ENCODE measurements at regions not wholly inside any gene's neighbourhood (a gene's known extent, or its start where the extent isn't known, plus 50 kb on each side); places are given as distances from the start of the nearest gene placed in this dataset.

DNA sequence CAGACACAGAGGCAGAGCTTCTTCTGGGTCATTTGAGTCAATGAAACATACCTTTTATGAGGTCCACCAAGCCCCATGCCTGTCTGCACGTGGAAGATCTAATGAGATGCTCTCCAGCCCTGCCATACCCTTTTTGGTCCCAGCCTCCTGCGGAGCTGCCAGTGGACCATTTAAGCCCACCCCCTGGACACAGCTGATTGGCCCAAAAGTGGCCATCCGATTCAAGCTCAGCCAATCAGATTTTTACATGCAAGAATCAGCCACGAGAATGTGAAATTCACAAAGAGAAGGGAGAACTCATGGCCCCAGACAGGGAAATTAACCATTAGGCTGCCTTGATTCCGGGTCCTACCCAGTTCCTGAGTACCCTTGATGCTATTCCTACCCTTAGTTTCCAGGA, 231.0 kb upstream of the EEF2KMT start:
- DNase-seq (ENCODE audit: low spot score) (no peak), ATAC-seq (no peak)
- no peak overlapping the region for H3K4me3 ChIP-seq
- peaks cover 25% of the 10 kb centered on the region for H3K9me3 Mint-ChIP-seq
- H3F3A ChIP-seq (replicated peaks; ENCODE audit: low read depth): no peaks in the 10 kb centered on the region
- H3K79me2 ChIP-seq (replicated peaks; ENCODE audit: insufficient read depth): no peaks in the 10 kb centered on the region
- TF ChIP-seq, protein P1, sequence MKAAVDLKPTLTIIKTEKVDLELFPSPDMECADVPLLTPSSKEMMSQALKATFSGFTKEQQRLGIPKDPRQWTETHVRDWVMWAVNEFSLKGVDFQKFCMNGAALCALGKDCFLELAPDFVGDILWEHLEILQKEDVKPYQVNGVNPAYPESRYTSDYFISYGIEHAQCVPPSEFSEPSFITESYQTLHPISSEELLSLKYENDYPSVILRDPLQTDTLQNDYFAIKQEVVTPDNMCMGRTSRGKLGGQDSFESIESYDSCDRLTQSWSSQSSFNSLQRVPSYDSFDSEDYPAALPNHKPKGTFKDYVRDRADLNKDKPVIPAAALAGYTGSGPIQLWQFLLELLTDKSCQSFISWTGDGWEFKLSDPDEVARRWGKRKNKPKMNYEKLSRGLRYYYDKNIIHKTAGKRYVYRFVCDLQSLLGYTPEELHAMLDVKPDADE (IDR thresholded peaks at IDR 0.05): no peak
- no peak for TF ChIP-seq CREB1 (CRISPR knock-in tag; IDR thresholded peaks at IDR 0.05; ENCODE audit: low read depth)
- no peak for TF ChIP-seq POLR2AphosphoS5 (IDR thresholded peaks at IDR 0.05; ENCODE audit: low read depth)
- no peak for TF ChIP-seq EZH2phosphoT487 (IDR thresholded peaks at IDR 0.05; ENCODE audit: unreplicated experiment)
- no peak for TF ChIP-seq REST (IDR thresholded peaks at IDR 0.05; ENCODE audit: unreplicated experiment)
- TF ChIP-seq, protein P2, sequence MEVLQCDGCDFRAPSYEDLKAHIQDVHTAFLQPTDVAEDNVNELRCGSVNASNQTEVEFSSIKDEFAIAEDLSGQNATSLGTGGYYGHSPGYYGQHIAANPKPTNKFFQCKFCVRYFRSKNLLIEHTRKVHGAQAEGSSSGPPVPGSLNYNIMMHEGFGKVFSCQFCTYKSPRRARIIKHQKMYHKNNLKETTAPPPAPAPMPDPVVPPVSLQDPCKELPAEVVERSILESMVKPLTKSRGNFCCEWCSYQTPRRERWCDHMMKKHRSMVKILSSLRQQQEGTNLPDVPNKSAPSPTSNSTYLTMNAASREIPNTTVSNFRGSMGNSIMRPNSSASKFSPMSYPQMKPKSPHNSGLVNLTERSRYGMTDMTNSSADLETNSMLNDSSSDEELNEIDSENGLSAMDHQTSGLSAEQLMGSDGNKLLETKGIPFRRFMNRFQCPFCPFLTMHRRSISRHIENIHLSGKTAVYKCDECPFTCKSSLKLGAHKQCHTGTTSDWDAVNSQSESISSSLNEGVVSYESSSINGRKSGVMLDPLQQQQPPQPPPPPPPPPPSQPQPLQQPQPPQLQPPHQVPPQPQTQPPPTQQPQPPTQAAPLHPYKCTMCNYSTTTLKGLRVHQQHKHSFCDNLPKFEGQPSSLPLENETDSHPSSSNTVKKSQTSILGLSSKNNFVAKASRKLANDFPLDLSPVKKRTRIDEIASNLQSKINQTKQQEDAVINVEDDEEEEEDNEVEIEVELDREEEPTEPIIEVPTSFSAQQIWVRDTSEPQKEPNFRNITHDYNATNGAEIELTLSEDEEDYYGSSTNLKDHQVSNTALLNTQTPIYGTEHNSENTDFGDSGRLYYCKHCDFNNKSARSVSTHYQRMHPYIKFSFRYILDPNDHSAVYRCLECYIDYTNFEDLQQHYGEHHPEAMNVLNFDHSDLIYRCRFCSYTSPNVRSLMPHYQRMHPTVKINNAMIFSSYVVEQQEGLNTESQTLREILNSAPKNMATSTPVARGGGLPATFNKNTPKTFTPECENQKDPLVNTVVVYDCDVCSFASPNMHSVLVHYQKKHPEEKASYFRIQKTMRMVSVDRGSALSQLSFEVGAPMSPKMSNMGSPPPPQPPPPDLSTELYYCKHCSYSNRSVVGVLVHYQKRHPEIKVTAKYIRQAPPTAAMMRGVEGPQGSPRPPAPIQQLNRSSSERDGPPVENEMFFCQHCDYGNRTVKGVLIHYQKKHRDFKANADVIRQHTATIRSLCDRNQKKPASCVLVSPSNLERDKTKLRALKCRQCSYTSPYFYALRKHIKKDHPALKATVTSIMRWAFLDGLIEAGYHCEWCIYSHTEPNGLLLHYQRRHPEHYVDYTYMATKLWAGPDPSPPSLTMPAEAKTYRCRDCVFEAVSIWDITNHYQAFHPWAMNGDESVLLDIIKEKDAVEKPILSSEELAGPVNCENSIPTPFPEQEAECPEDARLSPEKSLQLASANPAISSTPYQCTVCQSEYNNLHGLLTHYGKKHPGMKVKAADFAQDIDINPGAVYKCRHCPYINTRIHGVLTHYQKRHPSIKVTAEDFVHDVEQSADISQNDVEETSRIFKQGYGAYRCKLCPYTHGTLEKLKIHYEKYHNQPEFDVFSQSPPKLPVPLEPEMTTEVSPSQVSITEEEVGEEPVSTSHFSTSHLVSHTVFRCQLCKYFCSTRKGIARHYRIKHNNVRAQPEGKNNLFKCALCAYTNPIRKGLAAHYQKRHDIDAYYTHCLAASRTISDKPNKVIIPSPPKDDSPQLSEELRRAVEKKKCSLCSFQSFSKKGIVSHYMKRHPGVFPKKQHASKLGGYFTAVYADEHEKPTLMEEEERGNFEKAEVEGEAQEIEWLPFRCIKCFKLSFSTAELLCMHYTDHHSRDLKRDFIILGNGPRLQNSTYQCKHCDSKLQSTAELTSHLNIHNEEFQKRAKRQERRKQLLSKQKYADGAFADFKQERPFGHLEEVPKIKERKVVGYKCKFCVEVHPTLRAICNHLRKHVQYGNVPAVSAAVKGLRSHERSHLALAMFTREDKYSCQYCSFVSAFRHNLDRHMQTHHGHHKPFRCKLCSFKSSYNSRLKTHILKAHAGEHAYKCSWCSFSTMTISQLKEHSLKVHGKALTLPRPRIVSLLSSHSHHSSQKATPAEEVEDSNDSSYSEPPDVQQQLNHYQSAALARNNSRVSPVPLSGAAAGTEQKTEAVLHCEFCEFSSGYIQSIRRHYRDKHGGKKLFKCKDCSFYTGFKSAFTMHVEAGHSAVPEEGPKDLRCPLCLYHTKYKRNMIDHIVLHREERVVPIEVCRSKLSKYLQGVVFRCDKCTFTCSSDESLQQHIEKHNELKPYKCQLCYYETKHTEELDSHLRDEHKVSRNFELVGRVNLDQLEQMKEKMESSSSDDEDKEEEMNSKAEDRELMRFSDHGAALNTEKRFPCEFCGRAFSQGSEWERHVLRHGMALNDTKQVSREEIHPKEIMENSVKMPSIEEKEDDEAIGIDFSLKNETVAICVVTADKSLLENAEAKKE (CRISPR knock-in tag; IDR thresholded peaks at IDR 0.05): no peak
- no peak for TF ChIP-seq ZNF331 (CRISPR knock-in tag; IDR thresholded peaks at IDR 0.05; ENCODE audit: low read depth)
- TF ChIP-seq ZNF114 (CRISPR knock-in tag; IDR thresholded peaks at IDR 0.05): no peak
- TF ChIP-seq EZH2 (IDR thresholded peaks at IDR 0.05; ENCODE audit: low read depth, unreplicated experiment): no peak
- TF ChIP-seq JUNB (IDR thresholded peaks at IDR 0.05; ENCODE audit: unreplicated experiment): no peak
- TF ChIP-seq NANOG (IDR thresholded peaks at IDR 0.05; ENCODE audit: borderline replicate concordance): no peak
- TF ChIP-seq STAT1 (IDR thresholded peaks at IDR 0.05; ENCODE audit: unreplicated experiment): no peak
- TF ChIP-seq, protein P3, sequence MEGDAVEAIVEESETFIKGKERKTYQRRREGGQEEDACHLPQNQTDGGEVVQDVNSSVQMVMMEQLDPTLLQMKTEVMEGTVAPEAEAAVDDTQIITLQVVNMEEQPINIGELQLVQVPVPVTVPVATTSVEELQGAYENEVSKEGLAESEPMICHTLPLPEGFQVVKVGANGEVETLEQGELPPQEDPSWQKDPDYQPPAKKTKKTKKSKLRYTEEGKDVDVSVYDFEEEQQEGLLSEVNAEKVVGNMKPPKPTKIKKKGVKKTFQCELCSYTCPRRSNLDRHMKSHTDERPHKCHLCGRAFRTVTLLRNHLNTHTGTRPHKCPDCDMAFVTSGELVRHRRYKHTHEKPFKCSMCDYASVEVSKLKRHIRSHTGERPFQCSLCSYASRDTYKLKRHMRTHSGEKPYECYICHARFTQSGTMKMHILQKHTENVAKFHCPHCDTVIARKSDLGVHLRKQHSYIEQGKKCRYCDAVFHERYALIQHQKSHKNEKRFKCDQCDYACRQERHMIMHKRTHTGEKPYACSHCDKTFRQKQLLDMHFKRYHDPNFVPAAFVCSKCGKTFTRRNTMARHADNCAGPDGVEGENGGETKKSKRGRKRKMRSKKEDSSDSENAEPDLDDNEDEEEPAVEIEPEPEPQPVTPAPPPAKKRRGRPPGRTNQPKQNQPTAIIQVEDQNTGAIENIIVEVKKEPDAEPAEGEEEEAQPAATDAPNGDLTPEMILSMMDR (conservative IDR thresholded peaks at IDR 0.05; ENCODE audit: low read depth in 2 of 2): no peak
- H3K27me3 ChIP-seq (ENCODE audit: insufficient read depth): no peaks in the 10 kb centered on the region
- no peak overlapping the region for H2AFZ ChIP-seq
- H3K27ac ChIP-seq (ENCODE audit: low read depth): no peak overlapping the region
- H3K27me3 Mint-ChIP-seq (ENCODE audit: insufficient read depth, low read depth, poor library complexity): peaks cover 2% of the 10 kb centered on the region
- H3K27ac Mint-ChIP-seq: no peak overlapping the region
- H3K4me1 ChIP-seq (ENCODE audit: insufficient read depth): peaks cover 11% of the 10 kb centered on the region
- peaks cover 20% of the 10 kb centered on the region for H3K36me3 Mint-ChIP-seq (ENCODE audit: low read depth)
- no peak overlapping the region for H3K4me3 Mint-ChIP-seq
- H3K4me1 Mint-ChIP-seq: peaks cover 19% of the 10 kb centered on the region
- H3K4me2 ChIP-seq: no peak overlapping the region
- H3K9me2 ChIP-seq (ENCODE audit: insufficient read depth): peaks cover 13% of the 10 kb centered on the region; the same call in 1 of the 2 replicates
- H3K36me3 ChIP-seq (ENCODE audit: insufficient read depth): no peaks in the 10 kb centered on the region
- H4K20me1 ChIP-seq (replicated peaks; ENCODE audit: insufficient read depth): no peaks in the 10 kb centered on the region
